GM21717 (cell line): ENCODE measurements at regions not wholly inside any gene's neighbourhood (a gene's known extent, or its start where the extent isn't known, plus 50 kb on each side); places are given as distances from the start of the nearest gene placed in this dataset.

Experiments used
- ATAC-seq: cut with Tn5 transposase; IDR thresholded peaks from one replicate; pipeline ENCODE4 v1.9.1; 2021; ENCODE audit warnings: mild to moderate bottlenecking, moderate library complexity; ENCODE audit not compliant: unreplicated experiment

DNA sequence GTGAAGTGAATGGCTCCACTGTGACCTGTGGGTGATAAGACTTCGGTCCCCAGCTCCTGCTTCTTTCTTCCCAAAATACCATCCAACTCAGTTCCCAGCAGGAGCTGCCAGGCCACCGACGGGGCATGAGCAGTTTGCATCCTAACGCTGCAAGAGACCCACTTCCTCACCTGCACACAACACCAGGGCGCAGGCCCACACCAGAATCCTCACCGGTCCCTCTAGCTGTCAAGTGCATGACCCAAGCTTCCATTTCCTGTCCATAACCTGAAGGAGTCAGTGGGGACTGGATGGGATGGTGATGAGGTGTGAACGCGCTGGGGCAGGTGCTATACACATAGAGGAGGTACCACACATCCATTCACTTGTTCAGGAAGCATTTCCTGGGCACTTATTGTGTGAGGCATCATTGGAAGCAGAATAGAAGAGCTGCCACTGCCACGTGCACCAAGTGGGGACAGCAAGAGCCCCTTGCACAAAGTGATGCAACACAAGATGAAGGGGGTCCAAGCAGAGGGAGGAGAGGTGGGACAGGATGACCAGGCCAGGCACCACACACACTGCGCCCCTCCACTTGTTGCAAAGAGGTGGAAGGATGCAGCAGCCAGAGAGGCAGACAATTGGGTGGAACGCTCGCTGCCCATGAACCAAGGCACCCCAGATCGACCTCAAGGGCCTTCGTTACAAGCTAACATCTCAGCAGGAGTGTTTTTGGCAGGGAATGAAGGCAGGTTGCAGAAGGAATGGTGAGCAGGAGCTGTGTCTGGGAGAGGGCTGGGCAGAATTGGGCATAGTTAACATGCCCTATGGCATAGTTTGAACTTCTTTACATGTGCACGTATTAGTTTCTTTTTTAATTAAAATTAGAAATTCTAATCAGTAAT lies 605.8 kb upstream of the MGMT start:
- no peak for ATAC-seq

DNA sequence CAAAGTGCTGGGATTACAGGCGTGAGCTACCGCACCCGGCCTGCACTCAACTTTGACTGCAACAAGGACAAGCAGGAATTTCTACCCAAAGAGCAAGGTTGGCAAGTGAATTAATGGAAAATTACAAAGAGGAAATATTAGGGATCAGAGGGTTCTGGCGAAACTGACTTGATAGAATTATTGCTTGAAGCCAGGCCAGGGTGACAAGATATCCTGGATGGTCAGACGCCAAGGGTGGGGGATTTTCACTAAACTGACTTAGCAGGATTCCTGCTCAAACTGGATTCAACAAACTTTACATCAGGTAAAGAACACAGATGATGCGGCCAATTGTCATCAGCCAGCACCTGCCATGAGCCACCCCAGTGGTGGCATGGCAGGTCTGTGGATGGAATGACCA lies 603.6 kb upstream of the MGMT start:
- no peak for ATAC-seq

DNA sequence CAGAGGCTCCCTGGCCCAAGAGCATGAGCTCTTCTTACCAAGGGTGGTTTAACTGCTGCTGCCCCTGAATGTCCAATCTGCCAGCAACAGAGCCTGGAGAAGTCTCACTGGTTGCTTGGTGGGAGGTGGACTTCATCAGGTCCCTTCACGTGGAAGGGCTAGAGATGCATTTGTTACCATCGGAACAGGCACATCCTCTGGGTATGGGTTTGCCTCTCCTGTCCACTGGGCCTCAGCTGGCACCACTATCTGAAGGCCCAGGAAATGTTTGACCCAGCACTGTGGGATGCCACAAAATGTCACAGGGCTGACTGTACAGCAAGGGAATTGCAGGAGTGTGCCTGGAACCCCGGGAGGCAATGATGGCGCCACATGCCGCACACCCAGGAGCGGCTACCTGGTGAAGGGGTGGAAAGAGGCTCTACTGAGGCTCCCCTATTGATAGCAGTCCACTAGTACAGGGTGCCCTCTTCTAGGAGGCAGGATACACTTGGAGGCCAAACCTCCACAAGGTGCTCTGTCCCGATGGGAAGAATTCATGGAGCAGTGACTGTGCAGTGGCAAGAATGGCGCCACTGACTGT lies 603.1 kb upstream of the MGMT start:
- no peak for ATAC-seq

GRCh38 chr10:128864554-128865295 lies 602.3 kb upstream of the MGMT start:
- ATAC-seq: no peak

GRCh38 chr10:128865436-128866195 lies 601.4 kb upstream of the MGMT start:
- no peak for ATAC-seq

GRCh38 chr10:128866551-128866950 lies 600.5 kb upstream of the MGMT start:
- no peak for ATAC-seq

GRCh38 chr10:128867210-128867609 lies 599.8 kb upstream of the MGMT start:
- ATAC-seq: no peak

DNA sequence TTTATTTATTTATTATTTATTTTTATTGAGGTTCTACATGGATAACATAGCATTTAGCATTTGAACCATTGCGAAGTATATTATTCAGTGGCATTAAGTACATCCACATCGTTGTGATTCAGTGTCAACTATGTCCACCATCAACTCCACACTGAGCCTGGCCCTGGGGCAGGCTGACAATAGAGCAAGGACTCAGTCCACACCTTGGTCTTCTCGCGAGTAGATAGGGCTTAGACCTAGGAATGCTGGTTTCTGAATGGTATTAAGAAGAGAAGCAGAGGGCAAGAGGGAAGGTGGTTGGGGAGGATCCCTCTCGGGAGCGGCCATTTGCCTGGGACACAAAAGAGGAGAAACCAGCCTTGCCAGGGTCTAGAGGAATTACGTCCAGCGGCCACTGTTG lies 599.2 kb upstream of the MGMT start:
- no peak for ATAC-seq

- no peak for ATAC-seq
These were observed 598.6 kb upstream of the MGMT start for GRCh38 chr10:128868481-128868880.

- ATAC-seq: no peak
These were observed 597.8 kb upstream of the MGMT start for GRCh38 chr10:128869101-128869749.

DNA sequence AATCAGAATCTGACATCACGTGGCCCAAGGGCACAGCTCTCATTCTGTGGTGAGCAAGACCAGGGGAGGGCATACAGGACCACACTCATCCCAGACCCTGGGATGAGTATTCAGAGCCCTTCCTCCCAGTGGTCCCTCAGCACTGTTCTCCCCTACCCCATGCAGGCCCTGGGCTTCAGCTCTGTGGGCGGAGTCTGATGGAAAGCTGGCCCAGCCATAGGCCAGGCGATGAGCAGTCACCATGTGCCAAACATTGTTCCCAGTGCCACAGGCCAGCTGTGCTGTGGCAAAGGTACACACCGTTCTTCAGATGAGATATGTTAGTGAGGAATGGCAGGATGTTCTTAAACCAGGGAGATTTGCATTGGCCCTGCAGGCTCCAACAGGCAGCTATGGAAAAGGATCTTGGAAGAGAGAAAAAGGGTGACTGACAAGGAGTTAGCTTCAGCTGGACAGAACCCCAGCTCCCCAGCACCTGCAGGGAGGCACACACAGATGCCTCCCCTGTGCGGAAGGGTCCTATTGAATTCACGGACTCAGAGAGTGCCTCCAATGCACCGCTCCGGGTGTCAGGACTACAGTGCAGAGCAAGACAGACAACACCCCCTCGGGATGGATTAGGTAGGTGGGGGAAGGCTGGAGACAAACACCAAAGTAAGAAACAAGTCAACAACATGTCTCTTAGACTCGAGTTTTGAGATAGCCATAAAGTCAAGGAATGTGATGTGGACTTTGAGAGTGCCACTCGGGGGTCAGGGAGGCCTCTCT lies 596.0 kb upstream of the MGMT start:
- no peak for ATAC-seq

- ATAC-seq: no peak
These were observed 595.3 kb upstream of the MGMT start for GRCh38 chr10:128871671-128872231.

GRCh38 chr10:128873411-128874054 lies 593.5 kb upstream of the MGMT start:
- ATAC-seq: no peak

GRCh38 chr10:128874331-128874730 lies 592.7 kb upstream of the MGMT start:
- no peak for ATAC-seq

GRCh38 chr10:128875030-128875744 lies 591.9 kb upstream of the MGMT start:
- no peak for ATAC-seq

- ATAC-seq: no peak
These were observed 590.9 kb upstream of the MGMT start for GRCh38 chr10:128875956-128876736.

- no peak for ATAC-seq
These were observed 589.9 kb upstream of the MGMT start for GRCh38 chr10:128877141-128877540.

GRCh38 chr10:128877936-128878335 lies 589.1 kb upstream of the MGMT start:
- no peak for ATAC-seq
